A673 (cell line): ENCODE measurements at regions not wholly inside any gene's neighbourhood (a gene's known extent, or its start where the extent isn't known, plus 50 kb on each side); places are given as distances from the start of the nearest gene placed in this dataset.

ENCODE experiments used
- BruUV-seq: library from RNA; stranded (reverse); fragments of 400-500 nt; replicated peaks from 2 replicates; lab custom pipeline; 2021; lab: Mats Ljungman, UMichigan
- CTCF ChIA-PET: fragments of 300-600 bp; sonication (Branson Sonifier 250); formaldehyde crosslinking; loops from one replicate; lab custom pipeline; 2022; ENCODE audit warnings: antibody characterized with exemption; lab: Charles Lee
- POLR2A ChIA-PET: fragments of 300-600 bp; sonication (Branson Sonifier 250); formaldehyde crosslinking; loops from one replicate; lab custom pipeline; 2022; ENCODE audit warnings: antibody characterized with exemption; ENCODE audit not compliant: low non-redundant PET; lab: Charles Lee
- DNase-seq: peaks from one replicate; pipeline ENCODE4 v3.0.0-alpha.2; 2015; ENCODE audit warnings: low spot score
- H3K27ac ChIP-seq: fragments of 200-600 bp; sonication (generic); 2 replicates; pipeline ENCODE4 v1.5.1; 2016; ENCODE audit warnings: mixed run types, low read depth, mild to moderate bottlenecking, mixed read lengths, antibody characterized with exemption, low read length; ENCODE audit not compliant: poor library complexity, severe bottlenecking
- H3K27me3 ChIP-seq: fragments of 200-600 bp; sonication (generic); replicated peaks from 2 replicates; pipeline ENCODE4 v1.6.1; 2017; ENCODE audit warnings: mixed run types, low read depth, mild to moderate bottlenecking, mixed read lengths, antibody characterized with exemption, low read length; ENCODE audit not compliant: insufficient read depth, poor library complexity
- H3K36me3 ChIP-seq: fragments of 200-600 bp; sonication (generic); 2 replicates; pipeline ENCODE4 v1.6.1; 2016; ENCODE audit warnings: mixed run types, mild to moderate bottlenecking, mixed read lengths, antibody characterized with exemption, low read length; ENCODE audit not compliant: insufficient read depth, poor library complexity, severe bottlenecking
- H3K4me1 ChIP-seq: fragments of 200-600 bp; sonication (generic); 2 replicates; pipeline ENCODE4 v1.6.1; 2017; ENCODE audit warnings: mixed run types, mild to moderate bottlenecking, mixed read lengths, antibody characterized with exemption, low read length; ENCODE audit not compliant: insufficient read depth, poor library complexity, severe bottlenecking
- H3K4me3 ChIP-seq: fragments of 200-600 bp; sonication (generic); 2 replicates; pipeline ENCODE4 v1.5.1; 2016; ENCODE audit warnings: low read depth, mixed run types, mild to moderate bottlenecking, mixed read lengths, low read length; ENCODE audit not compliant: poor library complexity, severe bottlenecking
- H3K9me3 ChIP-seq: fragments of 200-600 bp; sonication (generic); 2 replicates; pipeline ENCODE4 v1.6.1; 2016; ENCODE audit warnings: mixed run types, low read depth, mild to moderate bottlenecking, mixed read lengths, antibody characterized with exemption, low read length; ENCODE audit not compliant: poor library complexity, severe bottlenecking
- EZH2 ChIP-seq: fragments of 200-600 bp; sonication (generic); IDR thresholded peaks from 2 replicates; pipeline ENCODE4 v1.6.1; 2017; ENCODE audit warnings: borderline replicate concordance, low read depth, mild to moderate bottlenecking, mixed read lengths, antibody characterized with exemption, low read length; ENCODE audit not compliant: poor library complexity, severe bottlenecking
- intact Hi-C: fragments of 100-400 bp; cut with micrococcal nuclease; formaldehyde crosslinking; loops from one replicate; pipeline ENCODE4 v1.10.0; 2022; ENCODE audit not compliant: unreplicated experiment
- TF ChIP-seq, protein P1 (sequence below): fragments of 300-800, 200-600 bp; sonication (generic); conservative IDR thresholded peaks from 2 replicates; pipeline ENCODE4 v1.5.1; 2017; ENCODE audit warnings: low read depth, mild to moderate bottlenecking, antibody characterized with exemption, low read length, moderate library complexity, mixed read lengths

DNA sequence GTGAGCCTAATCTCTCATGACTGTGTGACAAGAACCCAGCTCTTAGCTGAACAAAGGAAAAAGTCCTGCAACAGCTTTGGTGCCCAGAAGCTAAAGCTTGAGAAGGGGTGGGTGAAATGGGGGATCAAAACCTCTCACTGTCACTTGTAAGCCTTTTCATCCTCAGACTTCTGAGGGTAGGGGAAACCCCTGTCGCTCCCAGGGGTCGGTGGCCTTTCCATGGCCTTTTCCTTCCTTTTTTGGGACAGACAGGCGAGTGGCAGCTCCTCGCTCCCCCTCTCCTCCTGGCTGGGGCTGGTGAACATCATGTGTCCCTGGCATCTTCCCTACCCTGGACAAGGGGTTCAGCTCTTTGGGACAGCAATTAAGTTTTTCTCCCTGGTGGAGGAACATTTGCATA, 78.2 kb downstream of the FAM47A start:
- no TSS peak for BruUV-seq
- CTCF ChIA-PET = no interaction called here
- Histone ChIP-seq H3K4me3 (no peak overlapping the region), H3K36me3 (no peaks in the 10 kb centered on the region), H3K27ac (no peak overlapping the region), H3K9me3 (no peaks in the 10 kb centered on the region), H3K4me1 (no peaks in the 10 kb centered on the region), H3K27me3 (no peaks in the 10 kb centered on the region)
- POLR2A ChIA-PET = no interaction called here
- no peak for DNase-seq
- TF ChIP-seq, protein P1, sequence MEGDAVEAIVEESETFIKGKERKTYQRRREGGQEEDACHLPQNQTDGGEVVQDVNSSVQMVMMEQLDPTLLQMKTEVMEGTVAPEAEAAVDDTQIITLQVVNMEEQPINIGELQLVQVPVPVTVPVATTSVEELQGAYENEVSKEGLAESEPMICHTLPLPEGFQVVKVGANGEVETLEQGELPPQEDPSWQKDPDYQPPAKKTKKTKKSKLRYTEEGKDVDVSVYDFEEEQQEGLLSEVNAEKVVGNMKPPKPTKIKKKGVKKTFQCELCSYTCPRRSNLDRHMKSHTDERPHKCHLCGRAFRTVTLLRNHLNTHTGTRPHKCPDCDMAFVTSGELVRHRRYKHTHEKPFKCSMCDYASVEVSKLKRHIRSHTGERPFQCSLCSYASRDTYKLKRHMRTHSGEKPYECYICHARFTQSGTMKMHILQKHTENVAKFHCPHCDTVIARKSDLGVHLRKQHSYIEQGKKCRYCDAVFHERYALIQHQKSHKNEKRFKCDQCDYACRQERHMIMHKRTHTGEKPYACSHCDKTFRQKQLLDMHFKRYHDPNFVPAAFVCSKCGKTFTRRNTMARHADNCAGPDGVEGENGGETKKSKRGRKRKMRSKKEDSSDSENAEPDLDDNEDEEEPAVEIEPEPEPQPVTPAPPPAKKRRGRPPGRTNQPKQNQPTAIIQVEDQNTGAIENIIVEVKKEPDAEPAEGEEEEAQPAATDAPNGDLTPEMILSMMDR = no peak
- no peak for TF ChIP-seq EZH2
- intact Hi-C loops = no loop called here
